Fibroblast of mammary gland (primary cell): ENCODE measurements at regions not wholly inside any gene's neighbourhood (a gene's known extent, or its start where the extent isn't known, plus 50 kb on each side); places are given as distances from the start of the nearest gene placed in this dataset.

ENCODE experiments used
- DNase-seq: peaks from one replicate; pipeline ENCODE4 v3.0.0-alpha.2; 2010; ENCODE audit warnings: low read depth
- H3K4me3 ChIP-seq: 2 replicates; pipeline ENCODE4 v1.5.1; 2011; ENCODE audit warnings: low read depth, mild to moderate bottlenecking, low read length, moderate library complexity; ENCODE audit not compliant: control insufficient read depth
- CTCF ChIP-seq: conservative IDR thresholded peaks from 2 replicates; pipeline ENCODE4 v1.5.1; 2011; ENCODE audit warnings: low read depth, low read length, inconsistent platforms; ENCODE audit not compliant: control insufficient read depth, insufficient read depth

- no peak for TF ChIP-seq CTCF
- no peak for DNase-seq
- no peak overlapping the region for H3K4me3 ChIP-seq
Measured at GRCh38 chr21:21907271-21907670, 909.1 kb downstream of the NCAM2 start.

GRCh38 chr21:21915816-21916215, 917.6 kb downstream of the NCAM2 start:
- H3K4me3 ChIP-seq, result no peak overlapping the region
- DNase-seq, result peak; percentile 14
- TF ChIP-seq CTCF, result no peak

DNA sequence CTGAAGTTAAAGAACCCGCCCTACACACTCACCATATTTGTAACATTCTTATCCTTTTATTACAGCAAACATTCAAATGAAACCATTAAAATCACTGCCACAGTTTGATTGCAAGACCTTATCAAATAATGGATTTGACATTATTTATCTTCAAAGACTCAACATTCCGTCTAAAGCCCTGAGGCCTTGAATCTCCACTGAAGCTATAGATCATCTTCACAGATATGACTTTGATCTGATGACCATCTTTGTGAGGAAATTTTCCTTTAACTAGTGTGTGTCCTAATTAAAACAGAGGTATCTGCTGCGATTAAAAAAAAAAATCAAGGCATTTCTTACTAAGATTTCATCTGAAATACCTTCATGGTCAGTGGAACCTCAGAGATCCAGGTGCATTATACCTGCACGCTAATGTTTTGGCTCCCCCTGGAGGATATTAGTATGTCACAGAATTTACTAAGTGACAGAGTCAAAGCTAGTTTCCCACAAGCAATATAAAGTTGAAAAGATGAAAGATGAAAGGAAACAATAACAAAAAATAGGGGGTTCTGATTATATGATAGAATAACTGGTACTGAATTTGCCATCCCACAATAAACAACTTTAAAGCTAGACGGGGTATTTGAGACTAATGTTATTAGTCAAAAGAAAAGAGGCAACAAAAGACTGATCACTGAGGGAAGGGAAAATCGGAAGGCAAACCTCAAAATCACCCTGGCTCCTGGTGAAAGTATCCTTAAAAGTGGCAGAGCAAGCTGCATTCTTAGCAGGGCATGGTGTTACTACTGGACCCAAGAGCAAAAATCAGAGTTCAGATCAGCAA, 923.4 kb downstream of the NCAM2 start:
- DNase-seq, result peak; percentile 32
- H3K4me3 ChIP-seq, result no peak overlapping the region
- peak; percentile 63 for TF ChIP-seq CTCF

- TF ChIP-seq CTCF, result no peak
Measured at GRCh38 chr21:21929226-21929625, 931.0 kb downstream of the NCAM2 start.

DNA sequence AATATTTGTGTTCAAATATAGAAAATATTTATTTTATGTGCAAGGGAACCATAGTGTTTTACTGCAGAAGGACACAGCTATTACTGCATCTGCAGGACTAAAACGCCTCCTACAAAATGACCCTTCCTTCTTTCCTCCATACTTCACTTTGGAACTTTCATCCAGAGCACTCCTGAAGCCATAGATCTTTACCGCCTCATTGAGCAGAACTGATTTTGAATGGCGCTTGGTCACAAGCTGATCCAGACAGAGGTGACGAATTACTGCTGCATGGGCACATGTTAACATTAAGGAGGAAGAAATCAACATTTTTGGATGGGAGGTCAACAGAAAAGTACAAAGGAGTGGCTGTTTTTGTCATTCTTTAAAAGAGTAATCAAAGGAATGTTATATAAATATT, 931.6 kb downstream of the NCAM2 start:
- no peak for DNase-seq
- no peak for TF ChIP-seq CTCF
- no peak overlapping the region for H3K4me3 ChIP-seq

More at GRCh38 chr21:21929226-21929625, 931.0 kb downstream of the NCAM2 start:
- no peak for DNase-seq
- no peak overlapping the region for H3K4me3 ChIP-seq

GRCh38 chr21:21952566-21952965, 954.4 kb downstream of the NCAM2 start:
- no peak for TF ChIP-seq CTCF
- H3K4me3 ChIP-seq, result no peak overlapping the region
- no peak for DNase-seq

- DNase-seq, result no peak
- no peak for TF ChIP-seq CTCF
- no peak overlapping the region for H3K4me3 ChIP-seq
Measured at GRCh38 chr21:21955204-21955603, 957.0 kb downstream of the NCAM2 start.
